Sigmoid colon (tissue), 6 donors: ENCODE measurements at regions not wholly inside any gene's neighbourhood (a gene's known extent, or its start where the extent isn't known, plus 50 kb on each side); places are given as distances from the start of the nearest gene placed in this dataset.
"Not testable (repeated sequence)": the region's sequence is repeated elsewhere in the genome, so short reads cannot be mapped to it uniquely, and the experiment has no call there.

ENCODE experiments used
- DNase-seq: peaks from one replicate; pipeline ENCODE4 v3.0.0-alpha.2; 2019
- H3K27ac ChIP-seq, 4 donors: fragments of 200-600 bp; sonication (generic); one replicate each; pipeline ENCODE4 v1.5.1; 2016 to 2019; ENCODE audit warnings: mild to moderate bottlenecking in 1 of 4
- H3K27me3 ChIP-seq, 3 donors: fragments of 200-600 bp; sonication (generic); one replicate each; pipeline ENCODE4 v1.5.1; 2019; ENCODE audit warnings: mild to moderate bottlenecking in 1 of 3
- H3K36me3 ChIP-seq, 4 donors: fragments of 200-600 bp; sonication (generic); one replicate each; pipeline ENCODE4 v1.5.1; 2016 to 2019
- H3K4me1 ChIP-seq, 4 donors: fragments of 200-600 bp; sonication (generic); one replicate each; pipeline ENCODE4 v1.5.1; 2017 to 2019
- H3K4me3 ChIP-seq, 4 donors: fragments of 200-600 bp; sonication (generic); one replicate each; pipeline ENCODE4 v1.5.1; 2017 to 2019; ENCODE audit warnings: mild to moderate bottlenecking in 2 of 4, moderate library complexity in 1 of 4
- H3K9me3 ChIP-seq, 4 donors: fragments of 200-600 bp in 3 of 4; sonication (generic) in 3 of 4; one replicate each; pipeline versions ENCODE4 v1.5.1 to v1.6.1; 2013 to 2019
- CTCF ChIP-seq, 4 experiments: fragments of 450-650 bp in 3 of 4; fragments of 200-600 bp in 1 of 4; IDR thresholded peaks; one replicate each; pipeline ENCODE4 v1.5.1; 2016 to 2019; ENCODE audit warnings: antibody characterized with exemption in 4 of 4, mild to moderate bottlenecking in 3 of 4, moderate library complexity in 2 of 4
- EP300 ChIP-seq, 4 donors: sonication (generic); formaldehyde crosslinking; IDR thresholded peaks; one replicate each; pipeline ENCODE4 v1.6.1; 2017; ENCODE audit warnings: antibody characterized with exemption in 4 of 4
- POLR2A ChIP-seq, 2 donors: fragments of 450-650 bp; IDR thresholded peaks; one replicate each; pipeline ENCODE4 v1.6.1; 2016; ENCODE audit warnings: antibody characterized with exemption in 2 of 2, mild to moderate bottlenecking in 2 of 2, moderate library complexity in 2 of 2
- POLR2AphosphoS5 ChIP-seq, 4 donors: sonication (generic); formaldehyde crosslinking; IDR thresholded peaks; one replicate each; pipeline ENCODE4 v1.6.1; 2017; ENCODE audit warnings: antibody characterized with exemption in 4 of 4
- WGBS, 2 donors: extraction: QIAGEN DNeasy Blood & Tissue Kit; methylation state at CpG; one replicate each; pipeline ENCODE4 v1.1.7; 2013; 5-methylcytosine and 5-hydroxymethylcytosine counted together
- intact Hi-C: fragments of 100-400 bp; cut with DNase I; formaldehyde crosslinking; loops from one replicate; pipeline ENCODE4 v1.15.1; 2023
- donor health status: healthy with polysubstance abuse.
- donor health status: healthy.

GRCh38 chr4:14410516-14410915 lies 591.8 kb upstream of the CPEB2 start:
- intact Hi-C loops = no loop called here
- Histone ChIP-seq H3K4me1 (no peaks in the 10 kb centered on the region), H3K27me3 (no peaks in the 10 kb centered on the region), H3K36me3 (no peaks in the 10 kb centered on the region), H3K27ac (no peak overlapping the region), H3K4me3 (no peak overlapping the region), H3K9me3 (no peaks in the 10 kb centered on the region)
- no peak for DNase-seq
- WGBS, 2 donors = 56 to 63% methylated on average over 3 of the region's 3 CpGs
- TF ChIP-seq POLR2AphosphoS5 (IDR thresholded peaks at IDR 0.05) (no peak), CTCF (IDR thresholded peaks at IDR 0.05) (no peak), POLR2A (IDR thresholded peaks at IDR 0.05) (no peak), EP300 (IDR thresholded peaks at IDR 0.05) (no peak)

GRCh38 chr4:14415146-14415545 lies 587.1 kb upstream of the CPEB2 start:
- Histone ChIP-seq H3K9me3 (no peaks in the 10 kb centered on the region), H3K36me3 (no peaks in the 10 kb centered on the region), H3K4me1 (peaks cover 0 to 7% (median 6%) of the 10 kb centered on the region in 4 donors), H3K4me3 (no peak overlapping the region), H3K27me3 (no peaks in the 10 kb centered on the region), H3K27ac (no peak overlapping the region)
- TF ChIP-seq POLR2A (IDR thresholded peaks at IDR 0.05) (no peak), POLR2AphosphoS5 (IDR thresholded peaks at IDR 0.05) (no peak), EP300 (IDR thresholded peaks at IDR 0.05) (no peak), CTCF (IDR thresholded peaks at IDR 0.05) (no peak)
- intact Hi-C loops = no loop called here
- 6 to 26% methylated on average over 1 of the region's 1 CpG for WGBS, 2 donors
- DNase-seq = no peak

- Histone ChIP-seq H3K4me3 (no peak overlapping the region), H3K27me3 (no peaks in the 10 kb centered on the region), H3K4me1 (peaks cover 0 to 9% (median 7%) of the 10 kb centered on the region in 4 donors), H3K27ac (no peak overlapping the region), H3K9me3 (no peaks in the 10 kb centered on the region), H3K36me3 (no peaks in the 10 kb centered on the region)
- intact Hi-C loops = no loop called here
- WGBS, 2 donors = 78 to 81% methylated on average over 2 of the region's 2 CpGs
- TF ChIP-seq POLR2A (IDR thresholded peaks at IDR 0.05) (no peak), EP300 (IDR thresholded peaks at IDR 0.05) (no peak), POLR2AphosphoS5 (IDR thresholded peaks at IDR 0.05) (no peak), CTCF (IDR thresholded peaks at IDR 0.05) (no peak)
- no peak for DNase-seq
These were observed 582.8 kb upstream of the CPEB2 start for GRCh38 chr4:14419516-14419915.

GRCh38 chr4:14426297-14426696 lies 576.0 kb upstream of the CPEB2 start:
- H3K36me3 ChIP-seq, H3K9me3 ChIP-seq, intact Hi-C loops, DNase-seq, H3K4me1 ChIP-seq, H3K27me3 ChIP-seq, H3K4me3 ChIP-seq, H3K27ac ChIP-seq: not testable (repeated sequence)
- WGBS, 2 donors = 93 to 94% methylated on average over 15 of the region's 15 CpGs

GRCh38 chr4:14428125-14428524 lies 574.2 kb upstream of the CPEB2 start:
- H3K27ac ChIP-seq = no peak overlapping the region
- H3K27me3 ChIP-seq = no peaks in the 10 kb centered on the region
- H3K36me3 ChIP-seq = no peaks in the 10 kb centered on the region
- H3K4me3 ChIP-seq = no peak overlapping the region
- intact Hi-C loops = no loop called here
- no peaks in the 10 kb centered on the region for H3K4me1 ChIP-seq
- TF ChIP-seq CTCF (IDR thresholded peaks at IDR 0.05) (no peak), EP300 (IDR thresholded peaks at IDR 0.05) (no peak), POLR2A (IDR thresholded peaks at IDR 0.05) (no peak), POLR2AphosphoS5 (IDR thresholded peaks at IDR 0.05) (no peak)
- H3K9me3 ChIP-seq = no peaks in the 10 kb centered on the region
- DNase-seq = no peak
- WGBS, 2 donors = 93 to 97% methylated on average over 2 of the region's 2 CpGs
